ENCODE measurements at regions not wholly inside any gene's neighbourhood (a gene's known extent, or its start where the extent isn't known, plus 50 kb on each side); places are given as distances from the start of the nearest gene placed in this dataset.

GRCh38 chr2:19536136-19536535, 177.7 kb upstream of the OSR1 start:
- Mint-ChIP-seq H3K9me3 (peaks cover 2 to 4% of the 10 kb centered on the region in 2 donors), H3K4me3 (no peak overlapping the region), H3K36me3 (no peaks in the 10 kb centered on the region), H3K27me3 (peaks cover 5% of the 10 kb centered on the region in 2 donors), H3K27ac (no peak overlapping the region), H3K4me1 (no peaks in the 10 kb centered on the region)
- no peak for ATAC-seq (replicated peaks)
- DNase-seq, result no peak

DNA sequence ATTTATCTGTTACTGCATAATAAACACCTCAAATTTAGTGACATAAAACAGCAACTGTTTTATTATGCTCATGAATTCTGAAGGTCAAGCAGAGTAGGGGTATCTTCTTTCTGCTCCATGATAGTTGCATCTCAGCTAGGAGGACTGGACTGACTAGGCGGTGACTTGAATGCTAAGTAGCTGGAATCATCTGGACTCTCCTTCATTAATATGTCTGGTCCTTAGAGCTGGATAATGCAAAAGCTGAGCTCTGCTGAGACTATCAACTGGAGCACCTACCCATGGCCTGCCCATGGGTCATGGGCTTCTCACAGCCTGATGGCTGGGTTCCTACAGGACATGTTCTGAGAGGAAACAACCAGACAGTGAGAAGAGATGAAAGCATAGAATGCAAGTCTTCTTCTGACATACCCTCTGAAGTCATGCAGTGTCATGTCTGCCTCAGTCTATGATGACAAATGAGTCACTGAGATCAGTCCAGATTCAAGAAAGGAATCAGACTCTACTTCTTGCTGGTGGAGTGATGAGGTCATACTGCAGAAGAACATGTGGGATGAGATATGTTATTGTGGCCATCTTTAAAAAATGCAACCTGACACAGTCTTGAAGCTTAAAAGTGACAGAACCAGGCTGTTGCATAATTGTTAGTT, 174.2 kb upstream of the OSR1 start:
- Mint-ChIP-seq H3K27ac (no peak overlapping the region), H3K4me1 (no peaks in the 10 kb centered on the region), H3K36me3 (no peaks in the 10 kb centered on the region), H3K9me3 (peaks cover 2 to 4% of the 10 kb centered on the region in 2 donors), H3K4me3 (no peak overlapping the region), H3K27me3 (peaks cover 5% of the 10 kb centered on the region in 2 donors)
- DNase-seq (no peak), ATAC-seq (replicated peaks) (no peak)

DNA sequence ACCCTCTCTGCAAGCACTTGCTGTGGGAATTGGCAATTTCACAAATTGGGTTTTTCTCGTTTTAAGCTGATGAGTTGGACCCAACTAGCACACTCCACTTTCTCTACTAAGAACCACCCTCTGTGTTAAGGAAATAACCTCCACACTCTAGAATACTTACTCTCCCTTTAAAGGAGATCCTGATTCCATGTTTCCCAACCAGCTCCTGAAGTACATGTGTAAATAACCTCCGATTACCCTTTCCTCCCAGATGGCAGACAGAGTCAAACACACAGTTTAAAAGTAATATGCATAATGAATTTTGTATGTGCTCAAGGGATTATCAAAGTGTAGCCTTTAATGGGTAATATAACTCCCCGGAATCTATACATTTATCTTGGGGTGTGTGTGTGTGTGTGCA, 171.3 kb upstream of the OSR1 start:
- Mint-ChIP-seq H3K4me1 (no peaks in the 10 kb centered on the region), H3K4me3 (no peak overlapping the region), H3K9me3 (no peaks in the 10 kb centered on the region), H3K36me3 (no peaks in the 10 kb centered on the region), H3K27ac (no peak overlapping the region), H3K27me3 (peaks cover 5% of the 10 kb centered on the region in 2 donors)
- ATAC-seq (replicated peaks), result no peak
- no peak for DNase-seq

GRCh38 chr2:19527771-19528170, 169.3 kb upstream of the OSR1 start:
- H3K27ac Mint-ChIP-seq, result no peak overlapping the region
- H3K4me1 Mint-ChIP-seq, result no peaks in the 10 kb centered on the region
- DNase-seq (no peak), ATAC-seq (replicated peaks) (no peak)
- H3K9me3 Mint-ChIP-seq, result no peaks in the 10 kb centered on the region
- no peak overlapping the region for H3K4me3 Mint-ChIP-seq
- no peaks in the 10 kb centered on the region for H3K36me3 Mint-ChIP-seq
- H3K27me3 Mint-ChIP-seq, result peaks cover 0 to 8% of the 10 kb centered on the region in 2 donors

DNA sequence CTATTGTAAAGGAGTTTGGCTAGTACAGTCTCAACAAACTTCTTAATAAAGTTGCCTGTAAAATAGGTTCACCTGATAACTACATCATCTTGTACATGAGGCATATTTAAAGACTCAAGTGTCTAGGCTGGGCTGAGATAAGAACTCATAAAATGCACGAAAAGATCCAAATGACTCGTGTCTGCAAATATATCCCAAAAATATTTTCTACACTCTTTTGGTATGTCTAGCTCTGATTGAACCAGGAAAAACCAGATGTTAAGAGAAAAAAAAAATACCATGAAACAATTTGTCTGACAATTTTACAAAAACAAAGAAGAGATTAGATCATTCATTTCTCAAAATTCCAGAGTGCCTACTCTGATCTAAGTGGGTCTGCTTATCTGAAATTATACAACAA, 166.9 kb upstream of the OSR1 start:
- ATAC-seq (replicated peaks), result no peak
- Mint-ChIP-seq H3K4me1 (no peaks in the 10 kb centered on the region), H3K27ac (no peak overlapping the region), H3K4me3 (no peak overlapping the region), H3K9me3 (no peaks in the 10 kb centered on the region), H3K27me3 (peaks cover 0 to 3% of the 10 kb centered on the region in 2 donors), H3K36me3 (no peaks in the 10 kb centered on the region)
- no peak for DNase-seq

- Mint-ChIP-seq H3K4me1 (no peaks in the 10 kb centered on the region), H3K9me3 (no peaks in the 10 kb centered on the region), H3K27ac (no peak overlapping the region), H3K36me3 (no peaks in the 10 kb centered on the region), H3K27me3 (peaks cover 0 to under 1% of the 10 kb centered on the region in 2 donors), H3K4me3 (no peak overlapping the region)
- DNase-seq (no peak), ATAC-seq (replicated peaks) (no peak)
These were observed 160.6 kb upstream of the OSR1 start for GRCh38 chr2:19519045-19519444.

DNA sequence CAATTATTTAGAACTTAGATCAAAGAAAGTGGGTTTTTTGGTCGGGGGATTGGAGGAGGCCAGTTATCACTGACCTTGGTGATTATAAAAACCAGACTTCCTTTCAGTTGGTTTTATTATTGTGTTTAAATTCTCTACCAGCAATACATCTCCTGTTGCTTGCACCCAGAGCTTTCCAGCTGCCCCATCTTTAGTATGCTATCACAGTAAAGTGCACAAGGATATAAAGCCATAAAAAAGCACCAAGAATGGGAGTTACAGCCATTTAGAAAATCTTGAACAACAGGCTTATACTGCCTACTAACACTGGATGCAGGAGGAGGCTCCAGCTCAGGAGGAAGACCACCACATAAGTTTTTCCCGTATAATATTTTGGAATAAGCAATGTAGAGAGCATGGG, 148.7 kb upstream of the OSR1 start:
- H3K4me3 Mint-ChIP-seq, result no peak overlapping the region
- H3K27ac Mint-ChIP-seq, result no peak overlapping the region
- ATAC-seq (replicated peaks), result no peak
- H3K27me3 Mint-ChIP-seq, result peaks cover 0 to 5% of the 10 kb centered on the region in 2 donors
- no peak for DNase-seq
- H3K4me1 Mint-ChIP-seq, result no peaks in the 10 kb centered on the region
- H3K9me3 Mint-ChIP-seq, result peaks cover 0 to 5% of the 10 kb centered on the region in 2 donors
- H3K36me3 Mint-ChIP-seq, result no peaks in the 10 kb centered on the region

DNA sequence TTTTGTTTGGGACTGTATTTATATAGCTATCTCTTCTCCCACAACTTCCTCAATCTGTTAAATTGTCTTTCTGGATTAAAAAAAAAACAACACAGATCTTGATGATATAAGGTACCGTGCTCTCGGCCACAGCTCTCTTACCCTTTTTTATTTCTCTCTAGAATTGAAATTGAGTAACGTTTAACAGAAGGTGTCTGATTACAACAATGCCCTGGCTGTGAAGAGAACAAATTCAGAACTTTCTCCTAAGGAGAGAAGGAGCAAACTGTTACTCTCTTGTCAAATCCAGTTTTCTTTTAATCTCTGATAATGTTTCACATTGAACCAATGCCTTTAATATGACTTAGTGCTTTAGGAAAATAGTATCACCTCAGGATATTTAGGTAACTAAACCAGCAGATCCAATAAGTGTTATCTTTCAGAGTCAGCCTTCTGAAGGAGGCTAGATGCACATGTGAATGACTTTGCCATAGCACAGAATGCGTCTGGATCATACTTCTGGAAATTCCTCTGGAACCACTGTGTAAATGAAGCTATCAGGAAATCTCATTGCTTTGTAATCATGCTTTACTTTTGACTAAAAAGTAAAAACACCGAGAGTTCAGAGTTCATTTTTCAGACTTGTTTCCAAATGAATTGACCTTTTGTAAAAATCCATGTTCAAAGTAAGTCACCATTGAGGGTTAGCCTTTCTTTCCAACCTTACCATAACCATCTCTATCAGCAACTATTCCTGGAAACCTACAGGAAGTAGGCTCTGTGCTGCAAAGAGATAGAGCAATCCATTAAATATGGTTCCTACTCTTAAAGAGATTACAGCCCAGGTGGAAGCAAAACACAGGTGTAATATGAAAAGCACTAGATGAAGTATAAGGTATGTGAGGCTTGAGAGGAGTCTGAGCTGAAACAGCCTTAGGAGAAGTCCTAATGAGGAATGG, 147.0 kb upstream of the OSR1 start:
- H3K4me1 Mint-ChIP-seq, result no peaks in the 10 kb centered on the region
- H3K9me3 Mint-ChIP-seq, result peaks cover 0 to 5% of the 10 kb centered on the region in 2 donors
- no peak overlapping the region for H3K27ac Mint-ChIP-seq
- ATAC-seq (replicated peaks), result no peak
- no peak overlapping the region for H3K4me3 Mint-ChIP-seq
- no peak for DNase-seq
- peaks cover 0 to 6% of the 10 kb centered on the region in 2 donors for H3K27me3 Mint-ChIP-seq
- no peaks in the 10 kb centered on the region for H3K36me3 Mint-ChIP-seq

DNA sequence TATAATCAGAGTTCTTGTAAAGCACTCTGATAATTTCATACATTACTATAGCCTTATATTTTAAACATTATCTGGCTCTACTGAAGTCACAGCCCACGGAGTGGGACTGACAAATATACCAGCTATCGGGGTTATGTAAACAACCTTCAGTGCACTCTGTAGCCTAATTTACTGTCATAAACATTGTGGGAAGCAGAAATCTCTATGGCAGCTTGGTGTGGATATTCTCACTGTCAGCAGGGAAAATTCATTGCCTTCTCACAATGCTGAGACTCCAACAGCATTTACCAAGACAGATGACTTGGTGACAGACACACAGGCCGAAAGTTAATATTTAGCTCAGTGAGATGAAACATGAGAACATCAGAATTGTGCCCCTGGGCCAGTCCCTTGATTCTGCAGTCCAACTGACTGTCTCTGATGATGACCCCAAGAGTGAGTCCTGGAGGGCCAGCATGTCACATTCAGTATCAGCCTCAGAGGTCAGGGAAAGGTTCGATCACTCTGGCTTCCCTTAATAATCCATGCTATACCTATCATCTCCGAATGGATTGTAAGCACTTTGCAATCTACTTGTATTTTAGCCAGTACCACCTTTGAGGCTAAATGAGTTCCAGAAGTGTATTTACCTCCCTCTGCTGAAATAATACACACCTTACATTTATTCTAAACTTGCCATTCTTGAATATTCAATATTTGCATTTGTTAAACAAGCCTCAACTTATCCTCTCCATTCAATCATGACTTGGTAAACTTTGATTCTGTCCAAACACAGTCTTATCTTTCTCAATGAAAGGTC, 146.2 kb upstream of the OSR1 start:
- Mint-ChIP-seq H3K27me3 (peaks cover 0 to 6% of the 10 kb centered on the region in 2 donors), H3K4me3 (no peak overlapping the region), H3K27ac (no peak overlapping the region), H3K9me3 (peaks cover 0 to 5% of the 10 kb centered on the region in 2 donors), H3K4me1 (no peaks in the 10 kb centered on the region), H3K36me3 (no peaks in the 10 kb centered on the region)
- DNase-seq (no peak), ATAC-seq (replicated peaks) (no peak)

DNA sequence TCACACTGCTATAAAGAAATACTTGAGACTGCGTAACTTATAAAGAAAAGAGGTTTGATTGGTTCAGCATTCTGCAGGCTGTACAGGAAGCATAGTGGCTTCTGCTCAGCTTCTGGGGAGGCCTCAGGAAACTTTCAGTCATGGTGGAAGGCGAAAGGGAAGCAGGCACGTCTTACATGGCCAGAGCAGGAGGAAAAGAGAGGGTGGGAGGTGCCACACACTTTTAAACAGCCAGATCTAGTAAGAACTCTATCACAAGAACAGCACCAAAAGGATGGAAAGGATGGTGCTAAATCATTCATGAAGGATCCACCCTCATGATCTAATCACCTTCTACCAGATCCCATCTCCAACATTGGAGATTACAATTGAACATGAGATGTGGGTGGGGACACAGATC, 145.5 kb upstream of the OSR1 start:
- ATAC-seq (replicated peaks), result no peak
- no peak for DNase-seq
- peaks cover 0 to 6% of the 10 kb centered on the region in 2 donors for H3K27me3 Mint-ChIP-seq
- peaks cover 0 to 5% of the 10 kb centered on the region in 2 donors for H3K9me3 Mint-ChIP-seq
- peak overlapping the region; percentile 70 for H3K27ac Mint-ChIP-seq
- H3K4me3 Mint-ChIP-seq, result no peak overlapping the region
- no peaks in the 10 kb centered on the region for H3K4me1 Mint-ChIP-seq
- H3K36me3 Mint-ChIP-seq, result no peaks in the 10 kb centered on the region

GRCh38 chr2:19503406-19503805, 145.0 kb upstream of the OSR1 start:
- peaks cover 0 to 5% of the 10 kb centered on the region in 2 donors for H3K9me3 Mint-ChIP-seq
- ATAC-seq (replicated peaks) (no peak), DNase-seq (no peak)
- H3K27ac Mint-ChIP-seq, result no peak overlapping the region
- H3K27me3 Mint-ChIP-seq, result peaks cover 0 to 6% of the 10 kb centered on the region in 2 donors
- H3K4me3 Mint-ChIP-seq, result no peak overlapping the region
- no peaks in the 10 kb centered on the region for H3K36me3 Mint-ChIP-seq
- no peaks in the 10 kb centered on the region for H3K4me1 Mint-ChIP-seq

DNA sequence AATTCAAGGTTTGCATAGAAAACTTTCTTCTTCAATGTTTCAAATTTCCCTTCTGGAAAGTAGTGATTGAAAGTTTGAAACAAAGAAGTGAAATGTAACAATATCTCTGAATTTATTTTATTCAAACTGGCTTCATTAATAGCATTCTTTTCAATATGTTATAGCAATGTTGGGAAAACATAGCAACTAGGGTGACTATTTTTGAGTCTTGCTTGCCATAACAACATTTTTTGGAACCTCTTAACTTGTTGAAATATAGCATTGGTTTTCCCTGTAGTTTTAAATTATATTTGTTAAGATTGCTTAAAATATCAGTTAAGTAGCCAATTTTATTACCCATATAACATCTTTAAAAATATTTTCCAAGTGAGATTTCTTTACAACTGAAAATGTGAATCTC, 141.7 kb upstream of the OSR1 start:
- Mint-ChIP-seq H3K36me3 (no peaks in the 10 kb centered on the region), H3K4me1 (no peaks in the 10 kb centered on the region), H3K27ac (no peak overlapping the region), H3K27me3 (peaks cover 0 to 6% of the 10 kb centered on the region in 2 donors), H3K4me3 (no peak overlapping the region), H3K9me3 (peaks cover 0 to 3% of the 10 kb centered on the region in 2 donors)
- DNase-seq, result no peak
- no peak for ATAC-seq (replicated peaks)

GRCh38 chr2:19496646-19497045, 138.2 kb upstream of the OSR1 start:
- no peaks in the 10 kb centered on the region for H3K36me3 Mint-ChIP-seq
- no peaks in the 10 kb centered on the region for H3K9me3 Mint-ChIP-seq
- no peak for ATAC-seq (replicated peaks)
- no peak overlapping the region for H3K27ac Mint-ChIP-seq
- H3K4me3 Mint-ChIP-seq, result no peak overlapping the region
- no peak for DNase-seq
- H3K27me3 Mint-ChIP-seq, result peaks cover 0 to 16% of the 10 kb centered on the region in 2 donors
- H3K4me1 Mint-ChIP-seq, result no peaks in the 10 kb centered on the region

GRCh38 chr2:19494241-19494640, 135.8 kb upstream of the OSR1 start:
- H3K36me3 Mint-ChIP-seq, result no peaks in the 10 kb centered on the region

More at GRCh38 chr2:19494241-19494640, 135.8 kb upstream of the OSR1 start:
- Mint-ChIP-seq H3K9me3 (no peaks in the 10 kb centered on the region), H3K27me3 (peaks cover 12 to 28% of the 10 kb centered on the region in 2 donors), H3K27ac (no peak overlapping the region), H3K4me1 (no peaks in the 10 kb centered on the region), H3K4me3 (no peak overlapping the region)
- DNase-seq, result no peak
- no peak for ATAC-seq (replicated peaks)

All from stimulated activated naive B cell treated with anti-CD40 and anti-IgM and Interleukin-4, amounts not matched to agents 10 μg/mL and 1 μg/mL and 100 μg/mL, for 72 hours (primary cell).